Liver (tissue), 8 donors: ENCODE measurements at regions not wholly inside any gene's neighbourhood (a gene's known extent, or its start where the extent isn't known, plus 50 kb on each side); places are given as distances from the start of the nearest gene placed in this dataset.

Experiments used
- DNase-seq: peaks from one replicate; pipeline ENCODE4 v3.0.0-alpha.2; 2017; ENCODE audit warnings: low spot score
- H3K27ac ChIP-seq, 2 donors: one replicate each; pipeline ENCODE4 v1.7.0; 2013; ENCODE audit warnings: inconsistent platforms in 2 of 2, low read length in 2 of 2, control low read depth in 1 of 2, low read depth in 1 of 2, mild to moderate bottlenecking in 1 of 2
- H3K27me3 ChIP-seq, 4 donors: one replicate each; pipeline versions ENCODE4 v1.6.1 to v1.7.0; 2013; ENCODE audit warnings: low read length in 3 of 4, inconsistent platforms in 1 of 4, mild to moderate bottlenecking in 1 of 4, moderate library complexity in 1 of 4; ENCODE audit not compliant: control insufficient read depth in 4 of 4, insufficient read depth in 4 of 4
- H3K36me3 ChIP-seq, 4 donors: one replicate each; pipeline versions ENCODE4 v1.6.1 to v1.7.0; 2013; ENCODE audit warnings: low read length in 3 of 4, mild to moderate bottlenecking in 3 of 4, low read depth in 1 of 4, moderate library complexity in 1 of 4; ENCODE audit not compliant: control insufficient read depth in 4 of 4, insufficient read depth in 3 of 4
- H3K4me1 ChIP-seq, 4 donors: one replicate each; pipeline versions ENCODE4 v1.6.1 to v1.7.0; 2013; ENCODE audit warnings: low read length in 3 of 4, mild to moderate bottlenecking in 3 of 4, moderate library complexity in 1 of 4; ENCODE audit not compliant: control insufficient read depth in 4 of 4, insufficient read depth in 4 of 4
- H3K4me3 ChIP-seq, 3 donors: one replicate each; pipeline versions ENCODE4 v1.6.1 to v1.7.0; 2013; ENCODE audit warnings: low read length in 3 of 3, control low read depth in 1 of 3, low read depth in 1 of 3, mild to moderate bottlenecking in 1 of 3
- H3K9ac ChIP-seq, 2 donors: one replicate each; pipeline ENCODE4 v1.7.0; 2013; ENCODE audit warnings: low read length in 2 of 2, mild to moderate bottlenecking in 2 of 2, moderate library complexity in 2 of 2, control low read depth in 1 of 2, low read depth in 1 of 2
- H3K9me3 ChIP-seq, 4 donors: one replicate each; pipeline versions ENCODE4 v1.6.1 to v1.7.0; 2013; ENCODE audit warnings: low read length in 3 of 4; ENCODE audit not compliant: control insufficient read depth in 4 of 4
- ATF3 ChIP-seq: IDR thresholded peaks from 2 replicates; pipeline ENCODE4 v1.6.1; 2016; ENCODE audit warnings: antibody characterized with exemption
- EGR1 ChIP-seq, 2 donors: IDR thresholded peaks; 2 replicates each; pipeline ENCODE4 v1.6.1; 2016 to 2018; ENCODE audit warnings: antibody characterized with exemption in 2 of 2, low read depth in 2 of 2
- FOXA1 ChIP-seq: IDR thresholded peaks from 2 replicates; pipeline ENCODE4 v1.6.1; 2016; ENCODE audit warnings: antibody characterized with exemption
- FOXA2 ChIP-seq: IDR thresholded peaks from 2 replicates; pipeline ENCODE4 v1.6.1; 2016; ENCODE audit warnings: antibody characterized with exemption
- GABPA ChIP-seq, 2 donors: IDR thresholded peaks in 1 of 2; conservative IDR thresholded peaks in 1 of 2; 2 replicates each; pipeline ENCODE4 v1.6.1; 2016; ENCODE audit warnings: antibody characterized with exemption in 2 of 2, mild to moderate bottlenecking in 1 of 2, moderate library complexity in 1 of 2
- HNF4A ChIP-seq, 2 donors: conservative IDR thresholded peaks; 2 replicates each; pipeline ENCODE4 v1.6.1; 2016; ENCODE audit warnings: antibody characterized with exemption in 2 of 2, mild to moderate bottlenecking in 2 of 2
- HNF4G ChIP-seq: IDR thresholded peaks from 2 replicates; pipeline ENCODE4 v1.6.1; 2016; ENCODE audit warnings: antibody characterized with exemption
- JUND ChIP-seq, 2 donors: IDR thresholded peaks; 2 replicates each; pipeline ENCODE4 v1.6.1; 2016; ENCODE audit warnings: antibody characterized with exemption in 2 of 2
- NR2F2 ChIP-seq: IDR thresholded peaks from 2 replicates; pipeline ENCODE4 v1.6.1; 2016; ENCODE audit warnings: antibody characterized with exemption
- RAD21 ChIP-seq, 2 donors: IDR thresholded peaks; 2 replicates each; pipeline ENCODE4 v1.6.1; 2016; ENCODE audit warnings: antibody characterized with exemption in 2 of 2, mild to moderate bottlenecking in 2 of 2
- REST ChIP-seq: IDR thresholded peaks from 2 replicates; pipeline ENCODE4 v1.6.1; 2016; ENCODE audit warnings: antibody characterized with exemption, mild to moderate bottlenecking
- RXRA ChIP-seq, 2 donors: IDR thresholded peaks; 2 replicates each; pipeline ENCODE4 v1.6.1; 2017 to 2018; ENCODE audit warnings: antibody characterized with exemption in 2 of 2, mild to moderate bottlenecking in 1 of 2
- SP1 ChIP-seq: IDR thresholded peaks from 2 replicates; pipeline ENCODE4 v1.6.1; 2018; ENCODE audit warnings: antibody characterized with exemption, mild to moderate bottlenecking
- TAF1 ChIP-seq: conservative IDR thresholded peaks from 2 replicates; pipeline ENCODE4 v1.6.1; 2016; ENCODE audit warnings: antibody characterized with exemption, mild to moderate bottlenecking
- YY1 ChIP-seq: IDR thresholded peaks from 2 replicates; pipeline ENCODE4 v1.6.1; 2016; ENCODE audit warnings: antibody characterized with exemption, mild to moderate bottlenecking
- WGBS: extraction: QIAGEN DNeasy Blood & Tissue Kit; methylation state at CpG from one replicate; pipeline ENCODE4 v1.1.7; 2013; 5-methylcytosine and 5-hydroxymethylcytosine counted together
- TF ChIP-seq, protein P1 (sequence below): IDR thresholded peaks from 2 replicates; pipeline ENCODE4 v1.6.1; 2016; ENCODE audit warnings: antibody characterized with exemption
- TF ChIP-seq, protein P2 (sequence below): IDR thresholded peaks from 2 replicates; pipeline ENCODE4 v1.6.1; 2016; ENCODE audit warnings: antibody characterized with exemption
- TF ChIP-seq, protein P3 (sequence below): fragments of 150-350 bp; IDR thresholded peaks from 2 replicates; pipeline ENCODE4 v1.5.1; 2017; ENCODE audit warnings: improper control_type of control experiment, low read depth, low read length; ENCODE audit not compliant: missing input control
- donor health status: healthy.
- donor health status: healthy.
- donor health status: healthy.
- donor health status: healthy.
- donor health status: healthy.

DNA sequence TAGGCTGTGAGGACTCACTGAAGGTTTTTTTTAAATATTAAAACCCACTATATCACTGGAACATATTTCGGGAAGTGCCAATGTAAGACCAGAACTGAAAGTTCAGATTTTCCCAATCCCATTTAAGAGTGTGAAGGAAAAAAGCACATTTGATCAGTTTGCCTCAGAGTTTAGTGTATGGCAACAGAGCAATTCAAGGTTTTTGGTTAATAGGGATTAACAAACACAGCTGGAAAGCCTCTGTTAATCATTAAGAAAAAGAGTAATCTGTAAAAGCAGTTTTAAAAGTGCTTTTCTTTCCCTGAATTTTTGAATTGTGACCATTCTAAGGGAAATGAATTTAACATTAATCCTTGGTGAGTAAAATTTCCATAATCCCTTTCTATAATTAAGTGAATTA lies 60.4 kb downstream of the NPY5R start:
- no peak overlapping the region for H3K27ac ChIP-seq
- H3K4me3 ChIP-seq, result peak overlapping the region in 2 of 3 donors; percentile 8 to 48
- TF ChIP-seq, protein P1, sequence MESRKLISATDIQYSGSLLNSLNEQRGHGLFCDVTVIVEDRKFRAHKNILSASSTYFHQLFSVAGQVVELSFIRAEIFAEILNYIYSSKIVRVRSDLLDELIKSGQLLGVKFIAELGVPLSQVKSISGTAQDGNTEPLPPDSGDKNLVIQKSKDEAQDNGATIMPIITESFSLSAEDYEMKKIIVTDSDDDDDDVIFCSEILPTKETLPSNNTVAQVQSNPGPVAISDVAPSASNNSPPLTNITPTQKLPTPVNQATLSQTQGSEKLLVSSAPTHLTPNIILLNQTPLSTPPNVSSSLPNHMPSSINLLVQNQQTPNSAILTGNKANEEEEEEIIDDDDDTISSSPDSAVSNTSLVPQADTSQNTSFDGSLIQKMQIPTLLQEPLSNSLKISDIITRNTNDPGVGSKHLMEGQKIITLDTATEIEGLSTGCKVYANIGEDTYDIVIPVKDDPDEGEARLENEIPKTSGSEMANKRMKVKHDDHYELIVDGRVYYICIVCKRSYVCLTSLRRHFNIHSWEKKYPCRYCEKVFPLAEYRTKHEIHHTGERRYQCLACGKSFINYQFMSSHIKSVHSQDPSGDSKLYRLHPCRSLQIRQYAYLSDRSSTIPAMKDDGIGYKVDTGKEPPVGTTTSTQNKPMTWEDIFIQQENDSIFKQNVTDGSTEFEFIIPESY, result no peak
- TF ChIP-seq RXRA (IDR thresholded peaks at IDR 0.05), result no peak
- TF ChIP-seq EGR1 (IDR thresholded peaks at IDR 0.05; ENCODE audit: low read depth in 2 of 2), result no peak
- no peak for TF ChIP-seq HNF4G
- TF ChIP-seq HNF4A (conservative IDR thresholded peaks at IDR 0.05), result no peak
- TF ChIP-seq ATF3, result no peak
- no peak for TF ChIP-seq FOXA1
- no peak for TF ChIP-seq GABPA (IDR thresholded peaks at IDR 0.05 in 1 of 2, conservative IDR thresholded peaks at IDR 0.05 in 1 of 2)
- no peak for TF ChIP-seq TAF1
- no peak for TF ChIP-seq RAD21 (IDR thresholded peaks at IDR 0.05)
- no peak for TF ChIP-seq YY1
- TF ChIP-seq, protein P2, sequence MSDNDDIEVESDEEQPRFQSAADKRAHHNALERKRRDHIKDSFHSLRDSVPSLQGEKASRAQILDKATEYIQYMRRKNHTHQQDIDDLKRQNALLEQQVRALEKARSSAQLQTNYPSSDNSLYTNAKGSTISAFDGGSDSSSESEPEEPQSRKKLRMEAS, result no peak
- TF ChIP-seq, protein P3, sequence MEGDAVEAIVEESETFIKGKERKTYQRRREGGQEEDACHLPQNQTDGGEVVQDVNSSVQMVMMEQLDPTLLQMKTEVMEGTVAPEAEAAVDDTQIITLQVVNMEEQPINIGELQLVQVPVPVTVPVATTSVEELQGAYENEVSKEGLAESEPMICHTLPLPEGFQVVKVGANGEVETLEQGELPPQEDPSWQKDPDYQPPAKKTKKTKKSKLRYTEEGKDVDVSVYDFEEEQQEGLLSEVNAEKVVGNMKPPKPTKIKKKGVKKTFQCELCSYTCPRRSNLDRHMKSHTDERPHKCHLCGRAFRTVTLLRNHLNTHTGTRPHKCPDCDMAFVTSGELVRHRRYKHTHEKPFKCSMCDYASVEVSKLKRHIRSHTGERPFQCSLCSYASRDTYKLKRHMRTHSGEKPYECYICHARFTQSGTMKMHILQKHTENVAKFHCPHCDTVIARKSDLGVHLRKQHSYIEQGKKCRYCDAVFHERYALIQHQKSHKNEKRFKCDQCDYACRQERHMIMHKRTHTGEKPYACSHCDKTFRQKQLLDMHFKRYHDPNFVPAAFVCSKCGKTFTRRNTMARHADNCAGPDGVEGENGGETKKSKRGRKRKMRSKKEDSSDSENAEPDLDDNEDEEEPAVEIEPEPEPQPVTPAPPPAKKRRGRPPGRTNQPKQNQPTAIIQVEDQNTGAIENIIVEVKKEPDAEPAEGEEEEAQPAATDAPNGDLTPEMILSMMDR, result no peak
- no peak for TF ChIP-seq SP1
- TF ChIP-seq JUND (IDR thresholded peaks at IDR 0.05), result no peak
- TF ChIP-seq NR2F2, result no peak
- TF ChIP-seq FOXA2, result no peak
- no peak for TF ChIP-seq REST
- no peaks in the 10 kb centered on the region for H3K9me3 ChIP-seq
- 53% methylated on average over 1 of the region's 1 CpG for WGBS
- no peak overlapping the region for H3K9ac ChIP-seq
- H3K4me1 ChIP-seq, result peaks cover 0 to 6% (median 0%) of the 10 kb centered on the region in 4 donors
- no peaks in the 10 kb centered on the region for H3K36me3 ChIP-seq
- H3K27me3 ChIP-seq, result no peaks in the 10 kb centered on the region
- no peak for DNase-seq
